Right lobe of liver (tissue), 4 donors: ENCODE measurements at regions not wholly inside any gene's neighbourhood (a gene's known extent, or its start where the extent isn't known, plus 50 kb on each side); places are given as distances from the start of the nearest gene placed in this dataset.

ENCODE experiments used
- CTCF ChIP-seq, 4 donors: fragments of 200-600 bp in 3 of 4; fragments of 450-650 bp in 1 of 4; IDR thresholded peaks; one replicate each; pipeline versions ENCODE4 v1.5.1 to v1.8.0; 2016 to 2022; ENCODE audit warnings: antibody characterized with exemption in 4 of 4, mild to moderate bottlenecking in 2 of 4
- POLR2A ChIP-seq: fragments of 450-650 bp; IDR thresholded peaks from one replicate; pipeline ENCODE4 v1.6.1; 2017; ENCODE audit warnings: antibody characterized with exemption, mild to moderate bottlenecking
- donor health status: DM: no; HTN: no; CAD: no.
- donor health status: DM: no; HTN: no; CAD: no.
- donor health status: DM: no; HTN: yes; CAD: no.

- TF ChIP-seq CTCF (IDR thresholded peaks at IDR 0.05), result no peak
- TF ChIP-seq POLR2A, result no peak
Observed at GRCh38 chr16:87180069-87180468, 137.1 kb downstream of the C16orf95 start.
